ENCODE measurements at regions not wholly inside any gene's neighbourhood (a gene's known extent, or its start where the extent isn't known, plus 50 kb on each side); places are given as distances from the start of the nearest gene placed in this dataset.

- H3K27ac ChIP-seq (ENCODE audit: low read depth, low read length), result no peak overlapping the region
- H3K4me3 ChIP-seq (ENCODE audit: insufficient read depth, low read length), result no peak overlapping the region
- no peaks in the 10 kb centered on the region for H3K9me3 ChIP-seq (ENCODE audit: low read depth, low read length)
- peaks cover under 1% of the 10 kb centered on the region for H3K27me3 ChIP-seq (ENCODE audit: insufficient read depth, low read length)
- no peak overlapping the region for H2AFZ ChIP-seq (ENCODE audit: low read length)
- H3K36me3 ChIP-seq (ENCODE audit: insufficient read depth, low read length), result no peaks in the 10 kb centered on the region
- TF ChIP-seq, protein P1, sequence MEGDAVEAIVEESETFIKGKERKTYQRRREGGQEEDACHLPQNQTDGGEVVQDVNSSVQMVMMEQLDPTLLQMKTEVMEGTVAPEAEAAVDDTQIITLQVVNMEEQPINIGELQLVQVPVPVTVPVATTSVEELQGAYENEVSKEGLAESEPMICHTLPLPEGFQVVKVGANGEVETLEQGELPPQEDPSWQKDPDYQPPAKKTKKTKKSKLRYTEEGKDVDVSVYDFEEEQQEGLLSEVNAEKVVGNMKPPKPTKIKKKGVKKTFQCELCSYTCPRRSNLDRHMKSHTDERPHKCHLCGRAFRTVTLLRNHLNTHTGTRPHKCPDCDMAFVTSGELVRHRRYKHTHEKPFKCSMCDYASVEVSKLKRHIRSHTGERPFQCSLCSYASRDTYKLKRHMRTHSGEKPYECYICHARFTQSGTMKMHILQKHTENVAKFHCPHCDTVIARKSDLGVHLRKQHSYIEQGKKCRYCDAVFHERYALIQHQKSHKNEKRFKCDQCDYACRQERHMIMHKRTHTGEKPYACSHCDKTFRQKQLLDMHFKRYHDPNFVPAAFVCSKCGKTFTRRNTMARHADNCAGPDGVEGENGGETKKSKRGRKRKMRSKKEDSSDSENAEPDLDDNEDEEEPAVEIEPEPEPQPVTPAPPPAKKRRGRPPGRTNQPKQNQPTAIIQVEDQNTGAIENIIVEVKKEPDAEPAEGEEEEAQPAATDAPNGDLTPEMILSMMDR (IDR thresholded peaks at IDR 0.05; ENCODE audit: extremely low read depth, low read depth, low read length), result no peak
- H3K4me2 ChIP-seq (ENCODE audit: insufficient read depth, low read length), result no peak overlapping the region
- DNase-seq (ENCODE audit: insufficient read length, low spot score, missing footprints), result no peak
- no peaks in the 10 kb centered on the region for H4K20me1 ChIP-seq (ENCODE audit: insufficient read depth, low read length)
- peaks cover 7% of the 10 kb centered on the region for H3K4me1 ChIP-seq (ENCODE audit: insufficient read depth, low read length)
- no peaks in the 10 kb centered on the region for H3K79me2 ChIP-seq (ENCODE audit: insufficient read depth, low read length)
Observed at GRCh38 chr2:19674051-19675002, 227.5 kb downstream of the TTC32 start.

DNA sequence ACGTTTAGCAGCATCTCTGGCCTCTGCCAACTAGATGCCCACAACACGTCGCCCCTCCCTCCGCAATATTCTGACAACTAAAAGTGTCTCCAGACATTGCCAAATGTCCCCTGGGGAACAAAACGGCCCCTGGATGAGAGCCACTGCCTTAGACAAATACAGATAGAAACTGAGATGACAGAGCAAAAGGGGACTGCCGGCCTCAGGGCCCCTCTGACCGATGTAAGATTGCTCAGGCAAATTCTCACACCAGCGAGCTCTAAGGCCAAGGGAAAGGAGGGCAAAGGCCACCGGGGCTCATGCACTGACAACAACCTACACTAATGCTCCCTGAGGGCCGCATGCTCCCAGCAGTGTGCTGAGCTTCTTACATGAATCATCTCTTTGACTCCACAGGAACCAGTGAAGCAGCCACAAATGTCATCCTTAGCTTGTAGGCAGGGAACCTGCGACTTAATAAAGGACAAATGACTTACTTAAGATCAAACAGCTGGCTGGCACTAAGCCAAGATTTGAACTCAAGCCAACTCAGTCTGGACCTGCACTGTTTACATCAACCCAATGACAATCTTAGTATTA, 228.5 kb downstream of the TTC32 start:
- TF ChIP-seq, protein P1 (IDR thresholded peaks at IDR 0.05; ENCODE audit: extremely low read depth, low read depth, low read length), result no peak
- no peak overlapping the region for H3K4me3 ChIP-seq (ENCODE audit: insufficient read depth, low read length)
- H3K4me2 ChIP-seq (ENCODE audit: insufficient read depth, low read length), result no peak overlapping the region
- no peaks in the 10 kb centered on the region for H3K36me3 ChIP-seq (ENCODE audit: insufficient read depth, low read length)
- no peaks in the 10 kb centered on the region for H3K9me3 ChIP-seq (ENCODE audit: low read depth, low read length)
- no peak overlapping the region for H3K27ac ChIP-seq (ENCODE audit: low read depth, low read length)
- H3K27me3 ChIP-seq (ENCODE audit: insufficient read depth, low read length), result no peaks in the 10 kb centered on the region
- no peak for DNase-seq (ENCODE audit: insufficient read length, low spot score, missing footprints)
- no peaks in the 10 kb centered on the region for H4K20me1 ChIP-seq (ENCODE audit: insufficient read depth, low read length)
- H2AFZ ChIP-seq (ENCODE audit: low read length), result no peak overlapping the region
- peaks cover 7% of the 10 kb centered on the region for H3K4me1 ChIP-seq (ENCODE audit: insufficient read depth, low read length)
- no peaks in the 10 kb centered on the region for H3K79me2 ChIP-seq (ENCODE audit: insufficient read depth, low read length)

GRCh38 chr2:19671916-19672315, 229.9 kb downstream of the TTC32 start:
- Histone ChIP-seq H3K9me3 (ENCODE audit: low read depth, low read length) (no peaks in the 10 kb centered on the region), H3K79me2 (ENCODE audit: insufficient read depth, low read length) (no peaks in the 10 kb centered on the region), H3K4me1 (ENCODE audit: insufficient read depth, low read length) (peaks cover 11% of the 10 kb centered on the region), H3K27me3 (ENCODE audit: insufficient read depth, low read length) (no peaks in the 10 kb centered on the region), H3K27ac (ENCODE audit: low read depth, low read length) (no peak overlapping the region), H3K36me3 (ENCODE audit: insufficient read depth, low read length) (no peaks in the 10 kb centered on the region), H2AFZ (ENCODE audit: low read length) (no peak overlapping the region), H3K4me3 (ENCODE audit: insufficient read depth, low read length) (no peak overlapping the region), H4K20me1 (ENCODE audit: insufficient read depth, low read length) (no peaks in the 10 kb centered on the region), H3K4me2 (ENCODE audit: insufficient read depth, low read length) (no peak overlapping the region)
- TF ChIP-seq, protein P1 (IDR thresholded peaks at IDR 0.05; ENCODE audit: extremely low read depth, low read depth, low read length), result no peak
- DNase-seq (ENCODE audit: insufficient read length, low spot score, missing footprints), result no peak

GRCh38 chr2:19671311-19671710, 230.5 kb downstream of the TTC32 start:
- no peak overlapping the region for H2AFZ ChIP-seq (ENCODE audit: low read length)
- TF ChIP-seq, protein P1 (IDR thresholded peaks at IDR 0.05; ENCODE audit: extremely low read depth, low read depth, low read length), result no peak
- no peaks in the 10 kb centered on the region for H3K79me2 ChIP-seq (ENCODE audit: insufficient read depth, low read length)
- H3K27me3 ChIP-seq (ENCODE audit: insufficient read depth, low read length), result no peaks in the 10 kb centered on the region
- no peak overlapping the region for H3K27ac ChIP-seq (ENCODE audit: low read depth, low read length)
- H3K9me3 ChIP-seq (ENCODE audit: low read depth, low read length), result no peaks in the 10 kb centered on the region
- no peaks in the 10 kb centered on the region for H3K36me3 ChIP-seq (ENCODE audit: insufficient read depth, low read length)
- no peaks in the 10 kb centered on the region for H4K20me1 ChIP-seq (ENCODE audit: insufficient read depth, low read length)
- no peak for DNase-seq (ENCODE audit: insufficient read length, low spot score, missing footprints)
- H3K4me3 ChIP-seq (ENCODE audit: insufficient read depth, low read length), result no peak overlapping the region
- no peak overlapping the region for H3K4me2 ChIP-seq (ENCODE audit: insufficient read depth, low read length)
- peaks cover 11% of the 10 kb centered on the region for H3K4me1 ChIP-seq (ENCODE audit: insufficient read depth, low read length)
